Inferior parietal cortex (tissue), 1 donor: ENCODE measurements at regions not wholly inside any gene's neighbourhood (a gene's known extent, or its start where the extent isn't known, plus 50 kb on each side); places are given as distances from the start of the nearest gene placed in this dataset.

ENCODE experiments used
- DNase-seq: peaks from one replicate; pipeline ENCODE4 v3.0.0-alpha.2; 2016; ENCODE audit errors: extremely low spot score

- no peak for DNase-seq
Measured at GRCh38 chr1:4270651-4271337, 370.7 kb upstream of the C1orf174 start.

- DNase-seq: no peak
Measured at GRCh38 chr1:4271338-4271998, 371.4 kb upstream of the C1orf174 start.

DNA sequence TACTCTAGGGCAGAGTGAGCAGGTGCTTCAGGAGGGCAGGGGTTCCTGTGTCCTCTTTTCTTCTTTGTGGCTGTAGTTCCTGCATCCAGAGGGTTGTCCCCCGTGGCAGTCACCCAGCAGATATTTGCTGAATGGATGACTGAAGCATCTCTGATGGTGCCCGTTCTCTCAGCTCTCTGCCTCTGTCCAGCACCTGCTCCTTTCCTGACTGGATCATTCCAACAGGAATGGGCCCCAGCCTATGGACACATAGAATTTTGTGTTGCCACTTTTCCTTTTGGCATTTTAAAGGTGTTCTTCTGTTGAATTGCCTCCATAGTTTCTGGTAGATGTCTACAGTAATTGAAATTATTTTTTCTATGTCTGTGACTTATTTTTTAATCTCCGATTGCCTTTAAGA, 372.5 kb upstream of the C1orf174 start:
- DNase-seq: no peak

DNA sequence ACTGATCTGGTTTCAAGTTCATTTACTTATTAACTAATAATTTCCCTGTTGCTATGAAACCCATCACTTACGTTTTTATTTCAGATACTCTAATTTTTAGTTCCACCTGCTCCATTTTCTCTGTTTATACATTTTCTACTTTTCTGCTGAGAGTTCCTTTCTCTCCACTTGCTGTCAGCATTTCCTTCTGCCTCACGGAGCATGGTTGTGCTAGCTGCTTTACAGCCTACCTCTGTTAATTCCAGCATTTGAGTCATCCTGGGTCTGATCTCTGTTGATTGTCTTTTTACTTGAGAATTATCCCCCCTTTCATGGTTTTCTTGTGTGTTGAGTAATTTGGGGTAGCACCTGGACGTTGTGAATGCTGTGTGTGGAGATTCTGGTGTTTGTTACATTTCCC, 373.2 kb upstream of the C1orf174 start:
- DNase-seq: no peak

DNA sequence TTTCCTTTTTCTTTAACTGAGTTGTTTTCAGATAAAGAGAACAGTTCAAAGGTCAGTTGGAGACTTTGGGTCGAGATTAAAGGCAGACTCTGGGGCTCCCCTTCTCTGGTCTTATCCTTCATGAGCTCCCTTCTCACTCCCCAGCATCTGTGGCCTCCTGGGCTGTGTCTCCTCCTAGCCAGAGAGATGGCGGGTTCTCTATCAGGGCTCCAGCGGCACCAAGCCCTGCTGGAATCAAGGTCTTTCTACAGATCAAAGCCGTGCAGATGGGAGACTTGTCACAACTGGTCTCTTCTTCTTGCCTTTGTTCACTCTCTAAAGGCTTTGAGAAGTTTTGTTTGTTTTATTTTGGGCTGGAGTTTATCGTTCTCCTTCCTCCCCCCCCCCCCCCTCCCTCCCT, 373.7 kb upstream of the C1orf174 start:
- DNase-seq: no peak

DNA sequence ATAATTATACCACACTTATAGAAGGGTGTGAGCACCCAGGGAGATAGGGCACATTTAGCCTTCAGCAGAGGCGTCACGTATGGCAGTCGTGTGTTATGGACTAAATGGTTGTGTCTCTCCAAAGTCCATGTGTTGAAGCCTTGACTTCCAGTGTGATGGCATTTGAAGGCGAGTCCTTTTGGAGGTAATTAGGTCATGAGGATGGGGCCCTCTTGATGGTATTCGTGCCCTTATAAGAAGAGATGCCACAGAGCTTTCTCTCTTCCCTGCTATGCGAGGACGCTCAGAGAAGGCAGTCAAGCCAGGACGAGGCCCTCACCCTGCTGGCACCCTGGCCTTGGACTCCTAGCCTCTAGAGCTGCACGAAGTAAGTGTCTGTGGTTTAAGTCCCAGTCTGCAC, 375.0 kb upstream of the C1orf174 start:
- DNase-seq: no peak

DNA sequence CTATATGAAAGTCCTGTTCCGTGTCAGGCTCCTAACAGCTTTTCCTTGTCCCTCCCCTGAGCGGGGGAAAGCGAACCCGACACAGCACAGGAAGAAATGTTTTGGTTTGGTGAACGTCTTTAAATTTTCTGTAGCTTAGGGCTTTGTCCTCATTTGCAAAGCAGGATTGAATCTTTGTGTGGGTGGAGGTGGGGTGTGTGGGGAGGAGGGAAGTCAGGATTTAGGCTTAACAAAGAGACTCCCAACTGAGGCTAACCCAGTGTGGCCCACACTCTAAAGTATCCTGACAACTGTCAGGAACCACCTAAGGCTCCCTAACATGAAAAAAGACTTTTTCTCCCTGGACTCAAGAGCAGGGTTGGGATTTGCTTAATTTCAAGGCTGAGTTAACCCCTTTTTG, 376.2 kb upstream of the C1orf174 start:
- DNase-seq: no peak

DNA sequence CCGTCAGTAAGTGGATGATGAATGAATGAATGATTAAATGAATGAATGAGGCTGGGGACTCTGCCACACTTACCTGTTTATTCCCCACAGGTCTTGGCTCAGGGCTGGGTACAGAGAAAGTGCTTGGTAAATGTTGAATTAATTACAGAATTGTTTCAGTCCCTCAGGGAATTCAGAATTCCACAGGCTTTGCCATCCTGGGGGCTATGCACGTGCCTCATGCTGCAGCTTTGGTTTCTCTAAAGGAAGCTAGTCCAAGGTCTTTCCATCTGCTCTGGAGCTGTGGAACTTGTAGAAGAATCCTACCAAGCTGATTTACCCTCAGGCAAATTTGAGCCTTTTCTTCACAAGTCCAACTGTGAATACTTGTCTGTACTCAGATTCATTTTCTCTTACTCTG, 376.8 kb upstream of the AJAP1 start:
- DNase-seq: no peak

DNA sequence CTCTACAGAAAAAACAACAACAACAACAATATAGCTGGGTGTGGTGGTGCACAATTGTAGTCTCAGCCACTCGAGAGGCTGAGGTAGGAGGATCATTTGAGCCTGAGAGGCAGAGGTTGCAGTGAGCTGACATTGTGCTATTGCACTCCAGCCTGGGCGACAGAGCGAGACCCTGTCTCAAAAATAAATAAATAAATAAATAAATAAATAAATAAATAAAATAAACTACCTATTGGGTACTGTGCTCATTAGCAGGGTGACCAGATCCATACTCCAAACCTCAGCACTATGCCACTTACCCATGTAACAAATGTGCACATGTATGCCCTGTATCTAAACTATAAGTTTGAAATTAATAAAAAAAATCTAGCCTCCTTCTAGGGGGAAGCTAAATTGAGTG, 369.4 kb upstream of the AJAP1 start:
- no peak for DNase-seq

DNA sequence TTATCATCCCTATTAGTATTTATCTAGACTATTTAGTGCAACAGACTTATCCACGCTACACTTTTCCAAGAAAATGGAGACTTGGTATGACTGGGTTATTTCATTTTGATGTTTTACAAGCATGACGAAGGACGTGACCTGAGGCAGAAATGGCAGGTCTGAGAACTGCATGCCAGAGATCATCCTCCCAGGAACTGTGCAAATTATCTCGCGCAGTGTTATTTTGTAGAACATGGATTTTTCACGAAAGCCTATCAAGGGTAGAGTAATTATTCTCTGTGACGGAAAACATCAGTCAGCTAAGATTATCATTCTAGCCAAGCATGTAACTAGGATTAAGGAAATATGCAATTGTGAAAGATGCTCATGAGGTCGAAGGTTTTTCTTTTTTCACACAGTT, 361.5 kb upstream of the AJAP1 start:
- no peak for DNase-seq

DNA sequence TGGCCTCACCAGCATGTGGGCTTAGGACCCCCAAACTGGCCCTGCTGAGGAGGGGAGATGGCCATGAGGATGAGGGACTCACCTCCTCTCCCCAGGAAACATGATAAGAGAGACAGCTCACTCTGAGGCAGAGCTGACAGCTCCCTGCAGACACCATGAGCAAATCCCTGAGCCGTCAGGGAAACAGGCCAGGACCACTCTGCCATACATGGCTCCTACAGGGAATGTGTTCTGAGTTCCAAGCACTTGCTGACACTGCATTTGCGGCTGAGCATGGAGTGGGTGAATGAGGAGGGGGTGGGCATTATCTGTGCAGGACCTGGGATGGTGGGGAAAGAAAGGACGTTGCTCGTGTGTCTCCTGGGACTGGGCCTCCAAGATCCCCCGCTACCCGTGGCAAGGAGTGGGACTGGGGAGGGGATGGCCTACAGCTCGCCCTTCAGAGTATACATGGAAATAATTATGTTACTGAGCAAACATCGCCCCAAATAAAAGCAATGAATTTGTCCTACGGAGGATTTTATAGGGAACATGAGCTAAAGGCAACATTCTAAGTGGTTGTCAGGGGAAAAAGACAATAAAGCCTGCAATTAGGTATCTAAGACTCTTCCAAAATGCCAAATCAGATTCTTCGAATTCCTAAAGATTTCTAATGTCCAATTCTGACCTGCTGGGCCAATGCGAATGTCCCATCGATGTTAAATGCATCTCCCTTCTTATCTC, 355.9 kb upstream of the AJAP1 start:
- DNase-seq: no peak

GRCh38 chr1:4301007-4301406, 353.4 kb upstream of the AJAP1 start:
- DNase-seq: no peak

- DNase-seq: no peak
Measured at GRCh38 chr1:4303303-4303702, 351.1 kb upstream of the AJAP1 start.

GRCh38 chr1:4305526-4306301, 348.7 kb upstream of the AJAP1 start:
- DNase-seq: no peak

- DNase-seq: no peak
Measured at GRCh38 chr1:4306559-4307467, 347.6 kb upstream of the AJAP1 start.

DNA sequence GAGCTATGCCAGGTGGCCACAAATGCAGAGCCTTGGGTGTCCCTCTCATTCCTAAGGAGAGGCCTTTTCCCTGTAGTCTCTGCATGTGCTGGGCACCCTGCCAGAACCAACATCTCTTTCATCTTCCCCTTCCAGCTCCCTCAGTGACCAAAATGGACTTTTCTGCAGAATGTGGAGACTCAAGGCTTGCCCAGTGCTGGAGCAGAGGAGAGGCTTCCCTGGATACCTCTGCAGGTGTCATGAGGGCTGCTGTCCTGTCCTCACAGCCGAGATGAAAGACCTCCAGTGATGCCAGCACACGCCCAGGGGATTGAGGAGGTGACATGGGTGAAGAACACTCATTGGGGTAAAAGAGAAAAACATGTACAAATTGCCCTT, 347.0 kb upstream of the AJAP1 start:
- DNase-seq: no peak

GRCh38 chr1:4307911-4308545, 346.4 kb upstream of the AJAP1 start:
- no peak for DNase-seq

DNA sequence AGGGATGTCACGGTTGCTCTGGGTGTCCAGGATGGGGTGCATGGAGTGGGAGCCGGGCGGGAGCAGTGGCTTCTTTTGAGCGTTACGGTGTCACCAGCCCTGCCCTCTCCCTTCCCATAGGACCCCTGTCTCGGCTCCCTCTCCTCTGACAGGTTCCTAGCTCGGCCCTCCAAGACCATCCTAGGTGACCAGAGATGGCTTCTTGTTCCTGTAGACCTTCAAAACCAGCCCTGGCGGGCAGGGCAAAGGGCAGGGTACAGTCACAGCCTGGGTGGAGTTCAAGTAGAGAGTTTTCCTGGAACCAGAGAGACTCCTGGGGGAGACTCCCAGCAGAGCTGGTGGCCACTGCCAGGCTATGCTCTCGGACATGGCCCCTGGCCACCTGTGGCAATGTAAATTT, 345.6 kb upstream of the AJAP1 start:
- DNase-seq: no peak

- DNase-seq: no peak
Measured at GRCh38 chr1:4309676-4310320, 344.6 kb upstream of the AJAP1 start.

DNA sequence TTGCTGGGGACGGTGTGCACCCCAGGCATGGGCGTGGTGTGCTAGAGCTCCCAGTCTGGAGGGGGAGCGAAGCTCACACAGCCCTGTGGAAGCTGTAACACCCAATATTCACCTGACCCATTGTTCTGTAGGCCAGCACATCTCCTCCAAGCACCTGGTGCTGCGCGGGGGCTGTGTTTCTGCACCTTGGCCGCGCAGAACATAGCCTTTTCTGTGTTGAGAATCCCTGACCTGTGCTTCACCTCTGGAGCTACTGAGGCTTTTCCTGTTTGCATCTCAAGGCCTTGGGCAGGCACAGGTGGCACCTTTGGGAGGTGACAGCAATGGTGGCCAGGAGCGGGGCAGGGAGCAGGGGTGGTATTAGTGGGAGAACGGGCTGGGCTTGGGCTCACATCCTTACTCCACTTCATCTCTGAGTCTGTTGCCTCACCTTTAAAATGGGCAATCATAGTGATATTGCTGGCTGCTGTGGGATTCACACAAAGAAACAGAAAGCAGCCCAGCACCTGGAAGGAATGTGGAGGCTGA, 343.9 kb upstream of the AJAP1 start:
- no peak for DNase-seq
